K562 (cell line): ENCODE measurements at regions not wholly inside any gene's neighbourhood (a gene's known extent, or its start where the extent isn't known, plus 50 kb on each side); places are given as distances from the start of the nearest gene placed in this dataset.

Experiments used
- ATAC-seq: fragments of 200-7000 bp; cut with Tn5 transposase; 3 replicates; pipeline ENCODE4 v1.9.1; 2020; ENCODE audit warnings: moderate library complexity
- BruUV-seq: library from RNA; stranded (reverse); fragments of 400-500 nt; replicated peaks from 2 replicates; lab custom pipeline; 2021; lab: Mats Ljungman, UMichigan
- CTCF ChIA-PET: fragments of 300-600 bp; formaldehyde crosslinking; extraction: SDS; loops from one replicate; lab custom pipeline; 2021; ENCODE audit warnings: low intra/inter-chr PET ratio; lab: Yijun Ruan, JAX
- POLR2A ChIA-PET: fragments of 300-600, 350-650 bp; sonication (Branson Sonifier 250); formaldehyde crosslinking; extraction: SDS; loops from one replicate; lab custom pipeline; 2021; ENCODE audit warnings: antibody characterized with exemption, inconsistent platforms; lab: Yijun Ruan, JAX
- DNase-seq, 4 experiments: peaks; one replicate each; pipeline versions ENCODE4 v3.0.0 to v3.0.0-alpha.2; 2011 to 2018; ENCODE audit warnings: low spot score in 3 of 4, mixed read lengths in 3 of 4; ENCODE audit errors: extremely low read depth in 1 of 4
- FAIRE-seq: peaks from 2 replicates; lab custom pipeline; 2011; peaks lifted over from hg19 to GRCh38; lab: Jason Lieb, UNC
- H2AFZ ChIP-seq: 2 replicates; pipeline ENCODE4 v1.6.0; 2011; ENCODE audit warnings: low read depth, low read length, control low read depth, inconsistent platforms
- H3K27ac ChIP-seq: fragments of 200-600 bp; 3 replicates; pipeline ENCODE4 v1.8.0; 2011; ENCODE audit warnings: low read depth, mild to moderate bottlenecking, control low read depth, inconsistent platforms, low read length, moderate library complexity, mixed read lengths; ENCODE audit errors: extremely low read depth
- H3K27me3 ChIP-seq, 2 experiments: fragments of 300-600 bp in 1 of 2; 2 replicates in 1 of 2; 3 replicates in 1 of 2; pipeline versions ENCODE4 v1.6.0 to v1.8.0; 2011; ENCODE audit warnings: inconsistent platforms in 2 of 2, low read length in 2 of 2, mild to moderate bottlenecking in 1 of 2, mixed read lengths in 1 of 2, moderate library complexity in 1 of 2; ENCODE audit not compliant: control insufficient read depth in 2 of 2, insufficient read depth in 2 of 2
- H3K36me3 ChIP-seq: fragments of 300-600 bp; 3 replicates; pipeline ENCODE4 v1.8.0; 2011; ENCODE audit warnings: mild to moderate bottlenecking, low read length, inconsistent platforms; ENCODE audit not compliant: control insufficient read depth, insufficient read depth
- H3K4me1 ChIP-seq, 2 experiments: fragments of 200-600 bp in 1 of 2; replicated peaks in 1 of 2; 2 replicates in 1 of 2; 3 replicates in 1 of 2; pipeline versions ENCODE4 v1.5.1 to v1.8.0; 2011; ENCODE audit warnings: inconsistent platforms in 2 of 2, low read length in 2 of 2, mild to moderate bottlenecking in 1 of 2, mixed read lengths in 1 of 2, moderate library complexity in 1 of 2; ENCODE audit not compliant: control insufficient read depth in 2 of 2, insufficient read depth in 2 of 2
- H3K4me2 ChIP-seq: 2 replicates; pipeline ENCODE4 v1.6.1; 2011; ENCODE audit warnings: low read length, control low read depth, inconsistent platforms, mixed read lengths; ENCODE audit not compliant: insufficient read depth
- H3K4me3 ChIP-seq: fragments of 200-600 bp; sonication (generic), shearing (Covaris generic); 2 replicates; pipeline ENCODE4 v1.5.1; 2016; ENCODE audit warnings: control low read depth, inconsistent platforms
- H3K79me2 ChIP-seq: fragments of 200-600 bp; 3 replicates; pipeline ENCODE4 v1.8.0; 2011; ENCODE audit warnings: low read length, inconsistent platforms; ENCODE audit not compliant: control insufficient read depth, insufficient read depth
- H3K9ac ChIP-seq, 2 experiments: 2 replicates each; pipeline versions ENCODE4 v1.6.0 to v1.6.1; 2011; ENCODE audit warnings: low read depth in 2 of 2, low read length in 2 of 2, control low read depth in 1 of 2, inconsistent platforms in 1 of 2, mild to moderate bottlenecking in 1 of 2, mixed read lengths in 1 of 2; ENCODE audit not compliant: insufficient read depth in 1 of 2
- H3K9me1 ChIP-seq: one replicate; pipeline ENCODE4 v1.6.0; 2011; ENCODE audit warnings: inconsistent platforms, mild to moderate bottlenecking, low read length, moderate library complexity; ENCODE audit not compliant: control insufficient read depth, insufficient read depth
- H3K9me3 ChIP-seq: replicated peaks from 2 replicates; pipeline ENCODE4 v1.5.1; 2011; ENCODE audit warnings: low read depth, low read length, inconsistent platforms; ENCODE audit not compliant: control insufficient read depth, insufficient read depth
- H4K20me1 ChIP-seq: replicated peaks from 2 replicates; pipeline ENCODE4 v1.6.1; 2011; ENCODE audit warnings: low read length, inconsistent platforms, mixed read lengths; ENCODE audit not compliant: control insufficient read depth, insufficient read depth
- BRD4 ChIP-seq: fragments of 200-600 bp; sonication (generic); IDR thresholded peaks from 2 replicates; pipeline ENCODE4 v1.6.1; 2017; ENCODE audit warnings: inconsistent platforms
- EGR1 ChIP-seq: fragments of 450-650 bp; conservative IDR thresholded peaks from 2 replicates; pipeline ENCODE4 v1.6.1; 2017; ENCODE audit warnings: mild to moderate bottlenecking
- ERF ChIP-seq: fragments of 450-650 bp; formaldehyde crosslinking; IDR thresholded peaks from 2 replicates; pipeline ENCODE4 v1.4.0; 2020; ENCODE audit warnings: mild to moderate bottlenecking, mixed read lengths
- FUS ChIP-seq: fragments of 200-400 bp; formaldehyde crosslinking; optimal IDR thresholded peaks from 2 replicates; pipeline ENCODE3; 2017; ENCODE audit warnings: low read depth, low read length
- JUN ChIP-seq, 2 experiments: sonication (generic) in 1 of 2; formaldehyde crosslinking in 1 of 2; IDR thresholded peaks; 2 replicates each; pipeline versions ENCODE4 v1.6.1 to v1.8.0; 2012 to 2022; ENCODE audit warnings: borderline replicate concordance in 2 of 2, mild to moderate bottlenecking in 2 of 2, improper control_type of control experiment in 1 of 2, low read depth in 1 of 2, low read length in 1 of 2, missing genetic modification reagents in 1 of 2
- MCM3 ChIP-seq: fragments of 450-650 bp; IDR thresholded peaks from 2 replicates; pipeline ENCODE4 v1.6.1; 2016
- MCM7 ChIP-seq, 2 experiments: fragments of 450-650 bp; IDR thresholded peaks; 2 replicates each; pipeline ENCODE4 v1.6.1; 2016 to 2018
- MEF2A ChIP-seq: IDR thresholded peaks from 2 replicates; pipeline ENCODE4 v1.6.1; 2011; ENCODE audit warnings: low read depth, mild to moderate bottlenecking, low read length, moderate library complexity; ENCODE audit not compliant: control insufficient read depth
- RFX5 ChIP-seq: IDR thresholded peaks from 2 replicates; pipeline ENCODE4 v1.6.1; 2011; ENCODE audit warnings: low read depth, mild to moderate bottlenecking, improper control_type of control experiment, low read length
- SIX5 ChIP-seq, 2 experiments: IDR thresholded peaks; 2 replicates each; pipeline ENCODE4 v1.6.1; 2011; ENCODE audit warnings: low read length in 2 of 2, borderline replicate concordance in 1 of 2, low read depth in 1 of 2, mild to moderate bottlenecking in 1 of 2, moderate library complexity in 1 of 2; ENCODE audit not compliant: insufficient read depth in 1 of 2
- SRSF7 ChIP-seq: fragments of 200-400 bp; formaldehyde crosslinking; optimal IDR thresholded peaks from 2 replicates; pipeline ENCODE3; 2017; ENCODE audit warnings: mild to moderate bottlenecking, low read depth, low read length
- TFAP4 ChIP-seq: sonication (generic); formaldehyde crosslinking; IDR thresholded peaks from 2 replicates; pipeline ENCODE4 v1.8.0; 2022; ENCODE audit warnings: missing genetic modification reagents, mild to moderate bottlenecking, moderate library complexity, borderline replicate concordance
- TRIM28 ChIP-seq: fragments of 450-650 bp; IDR thresholded peaks from 2 replicates; pipeline ENCODE4 v1.6.1; 2017
- XRCC3 ChIP-seq: fragments of 450-650 bp; IDR thresholded peaks from 2 replicates; pipeline ENCODE4 v1.6.1; 2017; ENCODE audit warnings: mild to moderate bottlenecking, moderate library complexity
- ZFX ChIP-seq: sonication (generic); formaldehyde crosslinking; IDR thresholded peaks from 2 replicates; pipeline ENCODE4 v1.8.0; 2022; ENCODE audit warnings: mild to moderate bottlenecking, missing genetic modification reagents, moderate library complexity
- ZNF174 ChIP-seq: fragments of 250-450 bp; sonication (Bioruptor Pico); IDR thresholded peaks from 2 replicates; pipeline ENCODE4 v1.4.0; 2020; ENCODE audit warnings: mild to moderate bottlenecking
- ZNF239 ChIP-seq: fragments of 250-450 bp; sonication (Bioruptor Pico); IDR thresholded peaks from 2 replicates; pipeline ENCODE4 v1.4.0; 2020; ENCODE audit warnings: mild to moderate bottlenecking
- ZNF354B ChIP-seq: fragments of 250-450 bp; sonication (Bioruptor Pico); IDR thresholded peaks from 2 replicates; pipeline ENCODE4 v1.4.0; 2020
- ZNF639 ChIP-seq, 2 experiments: fragments of 200-800 bp in 1 of 2; sonication (Bioruptor generic) in 1 of 2; sonication (generic) in 1 of 2; formaldehyde crosslinking in 1 of 2; IDR thresholded peaks in 1 of 2; conservative IDR thresholded peaks in 1 of 2; 2 replicates each; pipeline versions ENCODE4 v1.5.0 to v1.6.1; 2016 to 2020; ENCODE audit warnings: missing compliant biosample characterization in 1 of 2, missing genetic modification characterization in 1 of 2, missing genetic modification reagents in 1 of 2
- ZNF699 ChIP-seq: fragments of 250-450 bp; sonication (Bioruptor Pico); IDR thresholded peaks from 2 replicates; pipeline ENCODE4 v1.8.0; 2021; ENCODE audit warnings: mild to moderate bottlenecking, moderate library complexity; ENCODE audit not compliant: insufficient replicate concordance
- WGBS: fragments of 100-300 bp; shearing (Covaris generic); methylation state at CpG from one replicate; pipeline ENCODE4 v1.1.6; 2016; ENCODE audit warnings: low coverage, mixed read lengths; ENCODE audit not compliant: insufficient coverage; ENCODE audit errors: missing lambda C conversion rate; 5-methylcytosine and 5-hydroxymethylcytosine counted together
- in situ Hi-C: fragments of 300-500 bp; cut with MboI; formaldehyde crosslinking; loops from 4 replicates; pipeline ENCODE4 v1.15.0; 2018; ENCODE audit warnings: inconsistent platforms, mixed read lengths
- intact Hi-C: fragments of 100-400 bp; cut with micrococcal nuclease; formaldehyde crosslinking; loops from 2 replicates; pipeline ENCODE4 v1.14.2; 2022

DNA sequence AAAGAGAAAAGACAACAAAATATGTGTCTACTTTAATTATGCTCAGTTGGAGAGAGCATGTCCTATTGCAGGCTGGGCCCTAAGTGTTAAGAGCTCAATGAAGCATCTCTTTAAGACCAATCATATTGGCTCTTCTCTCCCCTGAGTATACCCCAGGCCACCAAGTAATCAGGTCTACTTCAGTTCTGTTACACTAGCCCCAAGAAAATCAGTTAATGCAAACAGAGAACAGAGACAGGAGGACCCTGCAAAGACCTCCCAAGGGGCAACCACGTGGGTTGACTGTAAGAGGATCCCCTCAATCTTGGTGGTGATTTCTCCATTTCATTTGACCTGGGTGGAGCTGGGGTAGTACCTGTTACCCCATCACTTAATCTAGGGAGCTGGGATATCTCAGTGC, 451.0 kb upstream of the ZNF507 start:
- POLR2A ChIA-PET = interaction anchor here (0.6 kb wide), 1 partner anchor 44 kb away, joined by 3 read pairs; no protein-coding TSS in a partner anchor
- in situ Hi-C loops = no loop called here

More for the DNA sequence above, 451.0 kb upstream of the ZNF507 start:
- H3K79me2 ChIP-seq = no peaks in the 10 kb centered on the region
- no peak for ATAC-seq
- H3K27me3 ChIP-seq = no peaks in the 10 kb centered on the region; a peak in 1 of 5 replicates
- BruUV-seq = no TSS peak
- H3K4me1 ChIP-seq = no peaks in the 10 kb centered on the region; a peak in 1 of 5 replicates
- no peak for DNase-seq
- H3K4me2 ChIP-seq = no peak overlapping the region
- H3K9me1 ChIP-seq = no peaks in the 10 kb centered on the region
- TF ChIP-seq BRD4 (no peak), ZNF354B (CRISPR knock-in tag) (no peak), MEF2A (no peak), FUS (no peak), TFAP4 (no peak), ZNF699 (CRISPR knock-in tag) (no peak), MCM7 (IDR thresholded peaks at IDR 0.05) (no peak), ZFX (CRISPR knock-in tag) (no peak), ZNF639 (CRISPR knock-in tag; conservative IDR thresholded peaks at IDR 0.05 in 1 of 2, IDR thresholded peaks at IDR 0.05 in 1 of 2) (no peak), EGR1 (no peak), JUN (IDR thresholded peaks at IDR 0.05; ENCODE audit: borderline replicate concordance, low read depth, low read length) (no peak), JUN (CRISPR knock-in tag; IDR thresholded peaks at IDR 0.05; ENCODE audit: borderline replicate concordance) (no peak), MCM3 (no peak), SRSF7 (no peak), ZNF239 (no peak), SIX5 (IDR thresholded peaks at IDR 0.05; ENCODE audit: borderline replicate concordance in 1 of 2, insufficient read depth in 1 of 2, low read depth in 1 of 2, low read length in 2 of 2) (no peak), ZNF174 (CRISPR knock-in tag) (no peak), XRCC3 (no peak), TRIM28 (no peak), RFX5 (no peak), ERF (CRISPR knock-in tag) (no peak)
- intact Hi-C loops = no loop called here
- no peaks in the 10 kb centered on the region for H3K9me3 ChIP-seq
- H3K27ac ChIP-seq = no peak overlapping the region
- 0 out of 2 replicates have a peak, but pooled peaks cover 3% of the 10 kb centered on the region for H4K20me1 ChIP-seq
- H3K9ac ChIP-seq = no peak overlapping the region
- no peak for FAIRE-seq
- no peak overlapping the region for H3K4me3 ChIP-seq
- H2AFZ ChIP-seq = no peak overlapping the region
- 0% methylated on average over 1 of the region's 1 CpG for WGBS
- CTCF ChIA-PET = no interaction called here
- no peaks in the 10 kb centered on the region for H3K36me3 ChIP-seq
